ENCODE measurements at regions not wholly inside any gene's neighbourhood (a gene's known extent, or its start where the extent isn't known, plus 50 kb on each side); places are given as distances from the start of the nearest gene placed in this dataset.

GRCh38 chr16:50909831-50910735 is 168.2 kb downstream of the CYLD start:
- intact Hi-C loops (cut with micrococcal nuclease): loop anchor here (10.0 kb wide), 1 partner anchor 65 kb away; no protein-coding TSS in a partner anchor
- no peaks in the 10 kb centered on the region for H3K4me1 Mint-ChIP-seq (ENCODE audit: low read depth)
- CTCF ChIA-PET: interaction anchor here (0.9 to 1.2 kb wide), 2 partner anchors 16 to 26 kb away, joined by 4 to 5 read pairs; no protein-coding TSS in a partner anchor

DNA sequence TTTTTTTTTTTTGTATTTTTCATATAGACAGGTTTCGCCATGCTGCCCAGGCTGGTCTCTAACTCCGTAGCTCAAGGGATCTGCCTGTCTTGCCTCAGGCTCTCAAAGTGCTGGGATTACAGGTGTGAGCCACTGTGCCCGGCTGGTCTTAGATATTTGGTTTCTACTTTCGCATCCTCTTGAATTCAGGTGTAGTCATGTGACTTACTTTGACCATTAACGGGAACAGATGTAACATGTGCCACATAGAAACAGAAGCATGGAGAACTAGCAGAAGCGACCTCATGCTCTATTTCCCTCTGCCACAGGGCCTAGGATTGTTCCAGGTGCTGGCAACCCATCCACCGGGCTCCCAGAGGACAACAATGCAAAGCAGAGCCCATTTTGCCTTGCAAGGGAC is 166.6 kb downstream of the CYLD start:
- intact Hi-C loops (cut with micrococcal nuclease): no loop called here
- ChIA-PET CTCF (no interaction called here), POLR2A (no interaction called here)
- no peak overlapping the region for H3K27ac Mint-ChIP-seq
- no peak overlapping the region for H3K4me3 Mint-ChIP-seq
- no peaks in the 10 kb centered on the region for H3K4me1 Mint-ChIP-seq (ENCODE audit: low read depth)
- DNase-seq (no peak), ATAC-seq (no peak)
- H3K9me3 Mint-ChIP-seq: no peaks in the 10 kb centered on the region
- peaks cover 13% of the 10 kb centered on the region for H3K27me3 Mint-ChIP-seq
- H3K36me3 Mint-ChIP-seq (ENCODE audit: low read depth): no peaks in the 10 kb centered on the region
- TF ChIP-seq, protein P1, sequence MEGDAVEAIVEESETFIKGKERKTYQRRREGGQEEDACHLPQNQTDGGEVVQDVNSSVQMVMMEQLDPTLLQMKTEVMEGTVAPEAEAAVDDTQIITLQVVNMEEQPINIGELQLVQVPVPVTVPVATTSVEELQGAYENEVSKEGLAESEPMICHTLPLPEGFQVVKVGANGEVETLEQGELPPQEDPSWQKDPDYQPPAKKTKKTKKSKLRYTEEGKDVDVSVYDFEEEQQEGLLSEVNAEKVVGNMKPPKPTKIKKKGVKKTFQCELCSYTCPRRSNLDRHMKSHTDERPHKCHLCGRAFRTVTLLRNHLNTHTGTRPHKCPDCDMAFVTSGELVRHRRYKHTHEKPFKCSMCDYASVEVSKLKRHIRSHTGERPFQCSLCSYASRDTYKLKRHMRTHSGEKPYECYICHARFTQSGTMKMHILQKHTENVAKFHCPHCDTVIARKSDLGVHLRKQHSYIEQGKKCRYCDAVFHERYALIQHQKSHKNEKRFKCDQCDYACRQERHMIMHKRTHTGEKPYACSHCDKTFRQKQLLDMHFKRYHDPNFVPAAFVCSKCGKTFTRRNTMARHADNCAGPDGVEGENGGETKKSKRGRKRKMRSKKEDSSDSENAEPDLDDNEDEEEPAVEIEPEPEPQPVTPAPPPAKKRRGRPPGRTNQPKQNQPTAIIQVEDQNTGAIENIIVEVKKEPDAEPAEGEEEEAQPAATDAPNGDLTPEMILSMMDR (IDR thresholded peaks at IDR 0.05): no peak

More at GRCh38 chr16:50909831-50910735, 168.2 kb downstream of the CYLD start:
- Mint-ChIP-seq H3K36me3 (ENCODE audit: low read depth) (no peaks in the 10 kb centered on the region), H3K9me3 (no peaks in the 10 kb centered on the region), H3K4me3 (no peak overlapping the region), H3K27me3 (peaks cover 12% of the 10 kb centered on the region), H3K27ac (no peak overlapping the region)
- POLR2A ChIA-PET: no interaction called here
- ATAC-seq: no peak
- TF ChIP-seq, protein P1 (IDR thresholded peaks at IDR 0.05): no peak
- no peak for DNase-seq

- no peak for DNase-seq
Observed at GRCh38 chr16:50906454-50906853, 164.6 kb downstream of the CYLD start.

GRCh38 chr16:50902457-50902856 is 160.6 kb downstream of the CYLD start:
- intact Hi-C loops (cut with micrococcal nuclease): no loop called here
- Mint-ChIP-seq H3K4me1 (ENCODE audit: low read depth) (no peaks in the 10 kb centered on the region), H3K27ac (no peak overlapping the region), H3K4me3 (no peak overlapping the region), H3K36me3 (ENCODE audit: low read depth) (no peaks in the 10 kb centered on the region), H3K9me3 (no peaks in the 10 kb centered on the region), H3K27me3 (peaks cover 5% of the 10 kb centered on the region)
- ChIA-PET CTCF (interaction anchor here (1.8 kb wide), 1 partner anchor 19 kb away, joined by 7 read pairs; no protein-coding TSS in a partner anchor), POLR2A (no interaction called here)
- ATAC-seq (no peak), DNase-seq (no peak)
- TF ChIP-seq, protein P1 (IDR thresholded peaks at IDR 0.05): no peak

More at GRCh38 chr16:50906454-50906853, 164.6 kb downstream of the CYLD start:
- Mint-ChIP-seq H3K4me1 (ENCODE audit: low read depth) (no peaks in the 10 kb centered on the region), H3K27ac (no peak overlapping the region), H3K36me3 (ENCODE audit: low read depth) (no peaks in the 10 kb centered on the region), H3K4me3 (no peak overlapping the region), H3K27me3 (peaks cover 5% of the 10 kb centered on the region), H3K9me3 (no peaks in the 10 kb centered on the region)
- TF ChIP-seq, protein P1 (IDR thresholded peaks at IDR 0.05): no peak
- POLR2A ChIA-PET: interaction anchor here (0.6 to 1.0 kb wide), 2 partner anchors 20 to 187 kb away, joined by 3 read pairs; no protein-coding TSS in a partner anchor
- no peak for ATAC-seq
- intact Hi-C loops (cut with micrococcal nuclease): no loop called here
- CTCF ChIA-PET: no interaction called here

DNA sequence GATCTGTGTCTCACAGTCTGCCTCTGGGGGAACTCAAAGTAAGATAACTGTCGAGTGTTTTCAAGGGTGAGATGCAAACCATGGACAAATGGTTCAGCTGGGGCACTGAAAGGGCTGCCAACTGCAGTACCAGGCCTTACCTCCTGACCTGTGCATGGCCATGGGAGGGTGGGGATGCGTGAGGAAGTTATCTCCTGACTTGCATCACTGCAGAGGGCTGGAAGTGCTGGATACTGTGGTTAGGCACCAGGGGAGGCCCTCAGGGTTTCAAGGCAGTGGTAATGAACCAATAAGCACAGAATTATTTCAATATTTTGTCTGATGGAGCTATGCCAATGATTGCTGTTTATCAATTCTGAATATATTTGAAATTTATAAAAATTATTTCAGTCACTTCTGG is 159.2 kb downstream of the CYLD start:
- intact Hi-C loops (cut with micrococcal nuclease): no loop called here
- TF ChIP-seq, protein P1 (IDR thresholded peaks at IDR 0.05): no peak
- no peaks in the 10 kb centered on the region for H3K4me1 Mint-ChIP-seq (ENCODE audit: low read depth)
- no peak overlapping the region for H3K4me3 Mint-ChIP-seq
- no peaks in the 10 kb centered on the region for H3K36me3 Mint-ChIP-seq (ENCODE audit: low read depth)
- ChIA-PET CTCF (no interaction called here), POLR2A (no interaction called here)
- no peak for ATAC-seq
- no peak overlapping the region for H3K27ac Mint-ChIP-seq
- peaks cover 5% of the 10 kb centered on the region for H3K9me3 Mint-ChIP-seq
- DNase-seq: no peak
- H3K27me3 Mint-ChIP-seq: peaks cover 5% of the 10 kb centered on the region

Measured in activated CD8-positive, alpha-beta T cell treated with anti-CD3 and anti-CD28 coated beads for 36 hours (primary cell).